HG02938 (cell line): ENCODE measurements at regions not wholly inside any gene's neighbourhood (a gene's known extent, or its start where the extent isn't known, plus 50 kb on each side); places are given as distances from the start of the nearest gene placed in this dataset.
"Not testable (repeated sequence)": the region's sequence is repeated elsewhere in the genome, so short reads cannot be mapped to it uniquely, and the experiment has no call there.

ENCODE experiments used
- ATAC-seq: cut with Tn5 transposase; IDR thresholded peaks from one replicate; pipeline ENCODE4 v1.9.1; 2021; ENCODE audit warnings: mild to moderate bottlenecking, moderate library complexity; ENCODE audit not compliant: unreplicated experiment

GRCh38 chr5:88622890-88623289, 260.1 kb downstream of the MEF2C start:
- ATAC-seq = not testable (repeated sequence)

DNA sequence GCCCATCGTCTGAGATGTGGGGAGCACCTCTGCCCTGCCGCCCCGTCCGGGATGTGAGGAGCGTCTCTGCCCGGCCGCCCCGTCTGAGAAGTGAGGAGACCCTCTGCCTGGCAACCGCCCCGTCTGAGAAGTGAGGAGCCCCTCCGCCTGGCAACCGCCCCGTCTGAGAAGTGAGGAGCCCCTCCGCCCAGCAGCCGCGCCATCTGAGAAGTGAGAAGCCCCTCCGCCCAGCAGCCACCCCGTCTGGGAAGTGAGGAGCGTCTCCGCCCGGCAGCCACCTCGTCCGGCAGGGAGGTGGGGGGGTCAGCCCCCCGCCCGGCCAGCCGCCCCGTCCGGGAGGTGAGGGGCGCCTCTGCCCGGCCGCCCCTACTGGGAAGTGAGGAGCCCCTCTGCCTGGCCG, 267.2 kb downstream of the MEF2C start:
- ATAC-seq = not testable (repeated sequence)

- no peak for ATAC-seq
These were observed 269.9 kb downstream of the MEF2C start for GRCh38 chr5:88613051-88613450.

DNA sequence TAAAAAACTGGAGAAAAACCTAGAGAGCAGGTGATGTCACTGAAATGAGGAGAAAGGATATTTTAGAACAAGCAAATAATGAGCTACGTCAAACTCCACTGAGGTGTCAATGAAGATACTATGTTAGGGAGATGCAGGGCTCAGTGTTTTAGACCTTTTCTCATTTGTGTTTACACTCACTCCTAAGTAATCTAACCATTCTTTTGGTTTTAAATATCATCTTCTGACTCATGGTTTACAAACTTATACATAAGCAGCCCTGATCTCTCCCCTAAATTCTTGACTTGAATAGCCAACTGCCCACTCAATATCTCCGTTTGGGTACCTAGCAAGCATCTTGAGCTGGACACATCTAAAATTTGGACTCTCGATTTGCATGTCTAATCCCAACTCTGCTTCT, 272.4 kb downstream of the MEF2C start:
- no peak for ATAC-seq

DNA sequence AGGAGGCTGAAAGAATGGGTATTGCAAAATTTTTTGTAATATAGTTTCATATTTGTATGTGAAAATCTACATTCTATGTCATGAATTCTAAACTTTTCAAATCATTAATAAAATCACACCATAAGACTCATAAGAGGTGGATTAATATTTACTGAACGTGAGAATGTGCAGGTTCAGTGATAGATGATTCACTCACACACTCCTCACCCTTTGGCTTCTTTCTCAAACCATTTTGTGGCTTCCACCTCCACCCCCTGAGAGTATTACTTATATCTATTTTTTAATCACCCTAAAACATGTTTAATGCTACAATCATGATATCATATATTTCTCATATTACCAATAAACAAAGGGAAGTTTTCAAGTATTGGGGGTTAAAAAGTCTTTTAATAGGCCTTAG, 275.5 kb downstream of the MEF2C start:
- no peak for ATAC-seq

DNA sequence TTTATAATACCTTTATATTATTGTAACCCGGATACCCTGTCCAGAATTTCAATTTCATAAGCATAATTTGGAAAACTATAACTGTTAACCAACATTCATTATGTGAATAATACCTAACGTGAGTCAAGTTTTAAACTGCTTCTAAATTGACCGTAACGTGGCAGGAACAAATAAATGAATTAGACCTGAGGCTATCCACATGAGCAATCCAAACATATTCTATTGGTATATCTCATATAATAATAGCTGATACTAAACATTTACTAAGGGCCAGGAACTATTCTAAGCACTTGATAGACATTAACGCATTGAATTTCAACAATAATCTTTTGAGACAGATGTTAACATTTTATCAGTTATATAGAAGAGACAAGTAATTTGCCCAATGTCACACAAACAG, 276.4 kb downstream of the MEF2C start:
- no peak for ATAC-seq

GRCh38 chr5:88606173-88606572, 276.8 kb downstream of the MEF2C start:
- ATAC-seq = no peak

DNA sequence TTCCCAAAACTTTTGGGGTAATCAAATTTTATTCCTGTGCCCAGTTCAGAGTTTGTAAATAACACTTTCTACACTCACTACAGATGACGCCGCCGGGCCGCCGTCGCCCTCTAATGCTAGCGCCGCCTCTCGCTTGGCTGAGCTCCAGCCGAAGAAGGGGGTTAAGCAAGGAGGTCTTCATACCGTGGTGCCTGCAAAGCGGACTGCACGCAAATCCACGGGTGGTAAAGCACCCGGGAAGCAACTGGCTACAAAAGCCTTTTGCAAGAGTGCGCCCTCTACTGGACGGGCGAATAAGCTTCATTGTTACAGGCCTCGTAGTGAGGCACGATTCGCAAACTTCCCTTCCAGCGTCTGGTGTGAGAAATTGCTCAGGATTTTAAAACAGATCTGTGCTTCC, 280.4 kb downstream of the MEF2C start:
- no peak for ATAC-seq

DNA sequence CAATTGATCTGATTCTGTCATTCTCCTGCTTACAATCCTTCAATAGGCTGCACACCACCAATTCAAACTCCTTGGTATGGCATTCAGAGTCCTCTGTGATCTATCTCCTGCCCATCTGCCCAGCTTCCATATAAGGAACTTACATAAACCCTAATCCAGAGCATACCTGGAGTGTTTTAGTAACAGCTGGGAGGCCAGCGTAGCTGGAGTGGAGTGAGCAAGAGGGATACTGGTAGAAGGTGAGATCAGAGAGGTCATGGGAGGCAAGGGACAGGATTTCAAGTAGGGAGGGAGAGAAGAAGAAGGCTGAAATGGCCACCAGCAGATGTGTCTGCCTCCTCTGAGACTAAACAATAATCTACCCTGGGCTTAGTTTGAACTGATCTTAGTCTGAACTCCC, 288.5 kb downstream of the MEF2C start:
- ATAC-seq = no peak

DNA sequence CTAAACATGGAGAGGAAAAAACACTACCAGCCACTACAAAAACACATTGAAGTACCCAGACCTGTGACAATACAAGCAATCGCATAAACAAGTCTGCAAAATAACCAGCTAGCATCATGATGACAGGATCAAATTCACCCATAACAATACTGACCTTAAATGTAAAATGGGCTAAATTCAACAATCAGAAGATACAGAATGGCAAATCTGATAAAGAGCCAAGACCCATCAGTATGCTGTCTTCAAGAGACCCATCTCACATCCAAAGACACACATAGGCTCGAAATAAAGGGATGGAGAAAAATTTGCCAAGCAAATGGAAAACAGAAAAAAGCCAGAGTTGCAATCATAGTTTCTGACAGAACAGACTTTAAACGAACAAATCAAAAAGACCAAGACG, 294.4 kb downstream of the MEF2C start:
- no peak for ATAC-seq

- no peak for ATAC-seq
These were observed 299.5 kb downstream of the MEF2C start for GRCh38 chr5:88583471-88583870.

DNA sequence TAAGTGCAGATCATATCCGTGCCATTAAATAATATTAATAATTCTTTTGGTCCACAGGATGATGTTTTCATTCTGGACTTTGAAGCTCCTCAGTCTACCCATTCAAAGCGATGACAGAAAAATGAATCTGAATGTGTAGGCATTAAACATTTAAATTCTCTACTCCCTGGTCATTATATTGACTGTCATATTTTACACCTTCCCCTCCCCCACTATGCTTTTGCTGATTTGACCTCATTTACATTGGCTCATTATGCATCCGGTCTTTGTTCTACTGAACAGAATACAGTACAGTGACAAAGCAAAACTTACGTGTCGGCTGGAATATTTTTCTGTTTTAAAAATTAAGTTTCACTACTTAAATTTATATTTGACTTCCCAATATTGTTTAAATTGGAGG, 289.7 kb upstream of the TMEM161B start:
- no peak for ATAC-seq

DNA sequence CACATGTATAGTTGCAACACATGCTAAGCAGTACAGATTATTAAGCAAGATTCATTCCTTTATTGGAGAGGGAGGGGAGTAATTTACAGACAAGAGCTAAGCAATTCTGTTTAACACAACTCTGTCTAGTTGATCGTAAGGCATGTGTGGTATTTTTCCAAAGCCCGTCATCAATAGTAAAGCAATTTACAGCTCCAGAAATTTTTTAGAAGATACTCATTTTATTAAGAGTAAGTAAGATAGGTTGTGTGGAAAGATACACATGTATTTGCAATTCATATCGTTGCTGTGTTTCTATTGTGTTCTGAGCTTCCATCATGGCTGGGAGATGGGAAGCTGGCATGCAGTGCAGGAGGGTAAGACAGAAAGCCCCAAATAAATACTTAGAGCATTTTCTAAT, 289.2 kb upstream of the TMEM161B start:
- ATAC-seq = no peak

DNA sequence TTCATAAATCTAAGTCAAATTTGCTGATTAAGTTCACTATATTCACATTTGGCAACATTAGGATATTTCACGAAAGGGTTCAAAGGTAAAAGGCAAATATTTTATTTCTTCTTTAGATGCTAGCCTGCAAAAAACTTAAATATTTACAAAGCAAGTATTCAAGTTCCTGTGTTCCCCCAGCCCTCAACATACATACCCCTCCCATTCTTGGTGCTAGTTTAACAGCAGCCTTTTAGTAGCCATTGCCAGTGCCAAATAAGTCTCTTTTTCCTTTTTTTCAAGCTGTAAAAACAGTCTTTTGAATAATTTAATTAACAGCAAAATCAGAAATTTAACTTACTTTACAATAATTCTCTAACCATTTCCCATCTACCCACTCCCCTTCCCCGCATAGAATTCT, 288.5 kb upstream of the TMEM161B start:
- ATAC-seq = no peak

DNA sequence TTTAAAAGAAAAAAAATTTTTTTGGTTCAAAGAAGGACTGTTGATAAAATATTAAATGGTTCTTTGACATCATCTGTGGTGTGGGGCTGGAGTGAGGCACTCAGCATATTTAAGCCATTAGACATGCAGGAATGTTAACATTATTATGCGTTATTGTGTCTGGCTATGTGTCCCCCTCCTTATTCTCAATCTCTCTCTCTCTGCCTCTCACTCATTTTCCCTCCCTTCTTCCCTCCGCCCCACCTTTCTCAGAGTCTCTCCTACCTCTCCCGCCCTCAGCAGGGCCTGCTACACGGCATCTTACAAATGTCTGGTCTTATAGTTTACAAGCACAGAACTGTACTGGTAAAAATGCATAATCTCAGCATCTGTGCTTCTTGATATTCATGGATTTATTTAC, 287.8 kb upstream of the TMEM161B start:
- ATAC-seq = no peak

- no peak for ATAC-seq
These were observed 287.0 kb upstream of the TMEM161B start for GRCh38 chr5:88555674-88556073.

DNA sequence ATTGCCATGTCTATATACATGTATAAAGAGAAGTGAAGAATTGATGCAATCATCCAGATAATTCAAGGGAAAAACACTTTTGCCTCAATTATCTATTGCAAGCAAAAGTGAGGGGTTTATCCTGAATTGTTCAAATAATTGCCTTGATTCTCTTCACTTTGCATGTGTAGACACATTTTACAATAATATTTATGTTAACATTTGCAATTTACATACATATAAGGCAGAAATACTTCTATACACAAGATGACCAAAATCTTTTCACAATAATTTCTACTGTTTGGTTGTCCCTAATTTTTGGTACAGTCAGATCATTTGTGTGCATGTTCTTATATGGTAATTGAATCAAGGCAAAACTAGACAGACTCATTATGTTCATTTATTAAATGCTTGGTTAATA, 285.3 kb upstream of the TMEM161B start:
- no peak for ATAC-seq

GRCh38 chr5:88553136-88553875, 284.7 kb upstream of the TMEM161B start:
- no peak for ATAC-seq

- no peak for ATAC-seq
These were observed 283.8 kb upstream of the TMEM161B start for GRCh38 chr5:88552426-88552825.

DNA sequence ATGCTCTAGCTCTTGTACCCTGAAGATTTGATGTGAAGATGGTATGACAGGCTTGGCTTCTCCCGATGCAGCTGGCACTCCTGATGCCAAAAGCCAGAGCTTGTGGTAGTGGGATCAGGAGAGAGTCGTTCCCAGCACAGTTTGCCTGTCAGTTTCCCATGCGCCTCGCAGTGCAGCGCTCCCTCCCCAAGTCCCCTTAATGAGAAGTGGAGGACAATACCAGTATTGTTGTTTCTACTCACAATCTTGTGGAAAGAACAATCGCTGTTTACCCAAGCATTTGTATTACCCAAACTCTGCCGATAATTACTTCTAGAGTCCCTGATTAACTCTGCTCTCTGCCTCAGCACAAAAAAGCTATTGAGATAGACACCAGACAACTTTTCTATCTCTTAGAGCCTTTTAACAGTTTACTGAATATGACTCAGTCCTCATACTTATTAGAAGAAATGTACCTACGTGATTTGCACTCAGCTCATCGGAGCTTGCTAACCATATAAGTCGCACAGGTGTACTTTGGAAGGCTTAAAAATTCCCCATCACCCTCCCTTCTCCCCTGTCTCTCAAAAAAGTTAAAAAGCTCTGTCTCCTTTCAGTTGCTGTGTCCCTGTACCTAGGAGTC, 283.2 kb upstream of the TMEM161B start:
- no peak for ATAC-seq

GRCh38 chr5:88550736-88551135, 282.1 kb upstream of the TMEM161B start:
- no peak for ATAC-seq

- no peak for ATAC-seq
These were observed 279.6 kb upstream of the TMEM161B start for GRCh38 chr5:88548136-88548805.
